RWPE1 (cell line): ENCODE measurements at regions not wholly inside any gene's neighbourhood (a gene's known extent, or its start where the extent isn't known, plus 50 kb on each side); places are given as distances from the start of the nearest gene placed in this dataset.

ENCODE experiments used
- CTCF ChIA-PET: fragments of 350-600 bp; sonication (Branson Sonifier 250); formaldehyde crosslinking; extraction: SDS; loops from one replicate; lab custom pipeline; 2021; lab: Yijun Ruan, JAX
- POLR2A ChIA-PET: fragments of 400-600 bp; formaldehyde crosslinking; extraction: SDS; loops from one replicate; lab custom pipeline; 2020; ENCODE audit warnings: antibody characterized with exemption; ENCODE audit not compliant: low non-redundant PET; lab: Yijun Ruan, JAX
- DNase-seq: peaks from one replicate; pipeline ENCODE4 v3.0.0; 2012; ENCODE audit warnings: low spot score
- H3K27ac ChIP-seq: fragments of 450-650 bp; 2 replicates; pipeline ENCODE4 v1.5.1; 2017
- TF ChIP-seq, protein P1 (sequence below): fragments of 450-650 bp; conservative IDR thresholded peaks from 2 replicates; pipeline ENCODE4 v1.5.1; 2017; ENCODE audit warnings: low read depth, mild to moderate bottlenecking

DNA sequence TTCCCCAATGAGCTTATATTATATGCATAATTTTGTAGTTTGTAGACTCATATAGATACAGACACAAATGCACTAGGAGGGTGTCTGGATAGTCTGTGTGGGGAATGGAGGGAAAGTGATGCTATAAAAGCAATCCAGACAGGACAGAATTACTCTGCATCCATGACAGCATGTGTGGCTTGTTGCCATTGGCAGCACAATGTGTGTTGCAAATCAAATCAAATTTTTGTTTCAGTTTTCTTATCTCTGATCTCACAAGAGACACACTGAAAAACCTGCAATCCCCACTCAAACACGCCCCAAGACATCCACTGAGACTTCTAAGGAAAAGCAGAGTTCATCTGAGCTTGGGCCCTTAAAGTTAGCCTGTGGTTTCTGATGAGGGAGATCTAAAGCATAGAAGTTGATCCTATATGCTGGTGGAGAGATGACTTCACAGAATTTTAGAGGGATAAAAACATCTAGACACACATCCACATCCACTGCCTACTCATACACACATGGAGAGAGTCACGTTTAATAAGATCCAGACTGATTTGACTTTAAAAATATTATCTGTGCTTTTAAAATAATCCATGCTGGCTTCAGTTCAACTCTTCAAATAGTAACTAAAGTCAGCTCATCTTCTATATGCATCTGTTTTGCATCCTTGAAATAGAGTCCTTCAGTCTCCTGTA is 313.0 kb upstream of the PLXNA2 start:
- no peak for DNase-seq
- ChIA-PET CTCF (interaction anchor here (0.5 to 0.7 kb wide), 2 partner anchors 440 to 456 kb away, joined by 3 read pairs; no protein-coding TSS in a partner anchor), POLR2A (no interaction called here)
- TF ChIP-seq, protein P1, sequence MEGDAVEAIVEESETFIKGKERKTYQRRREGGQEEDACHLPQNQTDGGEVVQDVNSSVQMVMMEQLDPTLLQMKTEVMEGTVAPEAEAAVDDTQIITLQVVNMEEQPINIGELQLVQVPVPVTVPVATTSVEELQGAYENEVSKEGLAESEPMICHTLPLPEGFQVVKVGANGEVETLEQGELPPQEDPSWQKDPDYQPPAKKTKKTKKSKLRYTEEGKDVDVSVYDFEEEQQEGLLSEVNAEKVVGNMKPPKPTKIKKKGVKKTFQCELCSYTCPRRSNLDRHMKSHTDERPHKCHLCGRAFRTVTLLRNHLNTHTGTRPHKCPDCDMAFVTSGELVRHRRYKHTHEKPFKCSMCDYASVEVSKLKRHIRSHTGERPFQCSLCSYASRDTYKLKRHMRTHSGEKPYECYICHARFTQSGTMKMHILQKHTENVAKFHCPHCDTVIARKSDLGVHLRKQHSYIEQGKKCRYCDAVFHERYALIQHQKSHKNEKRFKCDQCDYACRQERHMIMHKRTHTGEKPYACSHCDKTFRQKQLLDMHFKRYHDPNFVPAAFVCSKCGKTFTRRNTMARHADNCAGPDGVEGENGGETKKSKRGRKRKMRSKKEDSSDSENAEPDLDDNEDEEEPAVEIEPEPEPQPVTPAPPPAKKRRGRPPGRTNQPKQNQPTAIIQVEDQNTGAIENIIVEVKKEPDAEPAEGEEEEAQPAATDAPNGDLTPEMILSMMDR = no peak
- no peak overlapping the region for H3K27ac ChIP-seq

DNA sequence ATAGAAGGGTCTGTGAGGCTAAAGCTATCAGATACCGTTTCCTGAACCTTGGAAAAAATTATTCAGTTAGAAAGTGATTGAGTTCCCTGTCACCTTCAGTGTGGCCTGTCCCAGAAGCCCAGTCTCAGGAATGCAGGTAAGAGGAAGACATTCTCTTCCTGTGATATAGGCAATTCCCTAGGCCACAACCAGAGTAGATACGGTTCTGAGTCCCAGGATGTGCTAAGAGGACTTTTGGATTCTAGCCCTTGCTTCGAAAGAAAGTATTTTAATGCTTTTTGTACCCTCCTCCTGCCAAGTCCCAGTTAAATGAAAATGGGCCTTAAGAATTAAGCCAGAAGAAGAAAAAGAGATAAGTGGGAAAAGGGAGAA is 313.5 kb upstream of the PLXNA2 start:
- no peak overlapping the region for H3K27ac ChIP-seq
- POLR2A ChIA-PET = no interaction called here
- DNase-seq = no peak
- TF ChIP-seq, protein P1 = no peak
- CTCF ChIA-PET = no interaction called here

DNA sequence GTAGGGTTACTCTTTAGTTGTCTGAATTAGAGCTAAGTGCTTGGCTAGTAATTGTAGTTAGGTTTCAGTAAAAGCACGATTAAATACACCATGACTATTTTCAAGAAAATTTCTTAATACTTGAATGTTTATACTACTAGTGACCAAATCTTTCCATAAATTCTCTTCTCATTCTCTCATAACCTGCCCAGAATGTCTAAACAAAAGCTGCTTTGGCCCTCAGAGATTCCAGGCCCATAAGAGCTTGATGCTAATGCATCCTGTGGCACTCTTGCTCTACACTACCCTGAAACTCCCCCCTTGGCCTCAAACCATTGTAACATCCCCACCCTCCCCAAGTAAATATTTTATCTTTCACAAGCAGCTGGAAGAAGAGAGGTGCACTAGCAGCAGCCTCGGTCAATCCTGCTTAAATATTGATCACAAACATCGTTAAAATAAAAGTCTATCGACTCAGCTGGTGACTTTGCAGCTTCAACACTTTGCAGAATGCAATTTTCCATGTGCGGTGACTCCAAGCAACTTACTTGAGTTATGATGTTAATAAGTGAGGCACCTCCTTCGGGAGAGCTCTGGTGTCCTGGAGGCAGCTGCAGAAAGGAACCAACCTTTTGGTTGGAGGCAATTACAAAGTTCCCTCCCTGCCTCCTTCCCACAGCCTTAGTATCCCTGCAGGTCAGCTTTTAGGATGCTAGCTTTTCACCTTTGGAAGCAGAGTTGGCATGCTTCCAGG is 315.6 kb upstream of the PLXNA2 start:
- POLR2A ChIA-PET = no interaction called here
- TF ChIP-seq, protein P1 = no peak
- no peak for DNase-seq
- CTCF ChIA-PET = interaction anchor here (0.5 to 1.1 kb wide), 2 partner anchors 138 to 314 kb away, joined by 3 to 4 read pairs; no protein-coding TSS in a partner anchor
- H3K27ac ChIP-seq = no peak overlapping the region

DNA sequence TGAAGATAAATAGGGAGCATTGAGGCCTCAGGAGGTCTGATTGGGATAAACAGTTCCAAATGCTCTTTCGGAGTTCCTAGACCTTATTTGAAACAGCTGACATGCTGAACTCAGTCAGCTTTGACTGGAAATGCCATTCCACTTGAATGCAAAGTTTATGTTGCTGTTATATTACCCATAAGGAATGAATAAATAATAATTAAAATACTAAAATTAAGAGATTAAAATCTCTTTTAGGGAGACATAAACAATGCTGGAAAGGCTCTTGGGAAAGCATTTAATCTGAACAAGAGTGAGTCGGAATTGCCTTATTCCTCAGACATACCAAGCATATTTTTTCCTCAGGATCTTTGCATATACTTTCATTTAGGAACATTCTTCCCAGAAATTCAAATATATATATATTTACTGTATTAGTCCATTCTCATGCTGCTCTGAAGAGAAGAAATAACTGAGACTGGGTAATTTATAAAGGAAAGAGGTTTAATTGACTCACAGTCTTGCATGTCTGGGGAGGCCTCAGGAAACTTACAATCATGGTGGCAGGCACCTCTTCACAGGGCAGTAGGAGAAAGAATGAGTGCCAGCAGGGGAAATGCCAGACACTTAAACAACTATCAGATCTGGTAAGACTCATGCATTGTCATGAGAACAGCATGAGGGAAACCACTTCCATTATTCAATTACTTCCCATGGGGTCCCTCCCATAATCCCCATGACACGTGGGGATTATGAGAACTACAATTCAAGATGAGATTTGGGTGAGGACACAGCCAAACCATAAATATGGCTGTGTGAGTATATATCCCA is 318.2 kb upstream of the PLXNA2 start:
- no peak overlapping the region for H3K27ac ChIP-seq
- TF ChIP-seq, protein P1 = no peak
- ChIA-PET POLR2A (no interaction called here), CTCF (interaction anchor here (0.7 kb wide), 1 partner anchor 12 kb away, joined by 4 read pairs; no protein-coding TSS in a partner anchor)
- DNase-seq = no peak

DNA sequence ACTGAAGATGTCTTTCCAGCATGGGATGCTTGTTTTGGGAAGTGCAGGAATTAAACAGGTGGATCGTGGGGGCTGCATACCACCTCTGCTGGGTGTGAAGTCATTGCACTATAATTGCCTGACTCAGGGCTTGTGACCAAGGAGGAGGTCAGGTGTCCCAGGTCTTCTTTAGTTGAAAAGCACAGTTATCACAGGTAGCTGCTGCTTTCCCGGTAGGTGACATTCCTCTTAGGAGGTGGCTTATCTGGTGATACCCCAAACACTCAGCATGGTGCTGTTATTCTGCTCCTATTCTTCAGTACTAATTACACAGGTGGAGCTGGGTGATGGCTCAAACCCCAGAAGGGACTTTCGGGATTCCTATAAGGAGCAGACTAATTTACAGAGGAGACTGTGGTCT is 320.3 kb upstream of the PLXNA2 start:
- TF ChIP-seq, protein P1 = no peak
- CTCF ChIA-PET = interaction anchor here (0.9 kb wide), 1 partner anchor 15 kb away, joined by 4 read pairs; no protein-coding TSS in a partner anchor
- POLR2A ChIA-PET = no interaction called here
- DNase-seq = no peak
- no peak overlapping the region for H3K27ac ChIP-seq
